HG03469 (cell line): ENCODE measurements at regions not wholly inside any gene's neighbourhood (a gene's known extent, or its start where the extent isn't known, plus 50 kb on each side); places are given as distances from the start of the nearest gene placed in this dataset.

Experiments
- ATAC-seq: cut with Tn5 transposase; IDR thresholded peaks from one replicate; pipeline ENCODE4 v1.9.1; 2021; ENCODE audit warnings: mild to moderate bottlenecking, moderate library complexity, moderate number of reproducible peaks; ENCODE audit not compliant: unreplicated experiment

- no peak for ATAC-seq
Observed at GRCh38 chrX:4935401-4935800, 1222.0 kb upstream of the PRKX start.

- no peak for ATAC-seq
Observed at GRCh38 chrX:4932790-4933189, 1219.3 kb upstream of the PRKX start.

- no peak for ATAC-seq
Observed at GRCh38 chrX:4930426-4930825, 1217.0 kb upstream of the PRKX start.

- ATAC-seq, result no peak
Observed at GRCh38 chrX:4925911-4926310, 1212.5 kb upstream of the PRKX start.

GRCh38 chrX:4909348-4909747, 1195.9 kb upstream of the PRKX start:
- no peak for ATAC-seq

GRCh38 chrX:4905576-4905975, 1192.1 kb upstream of the PRKX start:
- ATAC-seq, result no peak

GRCh38 chrX:4881277-4881676, 1167.8 kb upstream of the PRKX start:
- ATAC-seq, result no peak

- ATAC-seq, result no peak
Observed at GRCh38 chrX:4878640-4879039, 1165.2 kb upstream of the PRKX start.

- ATAC-seq, result no peak
Observed at GRCh38 chrX:4876268-4876667, 1162.8 kb upstream of the PRKX start.

- no peak for ATAC-seq
Observed at GRCh38 chrX:4851534-4851933, 1138.1 kb upstream of the PRKX start.

- ATAC-seq, result no peak
Observed at GRCh38 chrX:4850312-4850711, 1136.9 kb upstream of the PRKX start.

GRCh38 chrX:4844376-4844775, 1130.9 kb upstream of the PRKX start:
- no peak for ATAC-seq

GRCh38 chrX:4841216-4841745, 1127.8 kb upstream of the PRKX start:
- ATAC-seq, result no peak

GRCh38 chrX:4831574-4831973, 1118.1 kb upstream of the PRKX start:
- no peak for ATAC-seq

- no peak for ATAC-seq
Observed at GRCh38 chrX:4830880-4831557, 1117.6 kb upstream of the PRKX start.

GRCh38 chrX:4825550-4825949, 1112.1 kb upstream of the PRKX start:
- ATAC-seq, result no peak

- ATAC-seq, result no peak
Observed at GRCh38 chrX:4809571-4809970, 1096.1 kb upstream of the PRKX start.

GRCh38 chrX:4805502-4805901, 1092.1 kb upstream of the PRKX start:
- no peak for ATAC-seq

GRCh38 chrX:4800756-4801155, 1087.3 kb upstream of the PRKX start:
- ATAC-seq, result no peak

GRCh38 chrX:4787971-4788370, 1074.5 kb upstream of the PRKX start:
- no peak for ATAC-seq

- no peak for ATAC-seq
Observed at GRCh38 chrX:4764888-4765287, 1051.4 kb upstream of the PRKX start.

- ATAC-seq, result no peak
Observed at GRCh38 chrX:4762196-4762595, 1048.7 kb upstream of the PRKX start.
